ENCODE measurements at regions not wholly inside any gene's neighbourhood (a gene's known extent, or its start where the extent isn't known, plus 50 kb on each side); places are given as distances from the start of the nearest gene placed in this dataset.
"Not testable (repeated sequence)": the region's sequence is repeated elsewhere in the genome, so short reads cannot be mapped to it uniquely, and the experiment has no call there.

GRCh38 chr4:103485296-103485695 lies 234.5 kb downstream of the TACR3 start:
- not testable (repeated sequence) for TF ChIP-seq CTCF (IDR thresholded peaks at IDR 0.05); REST (IDR thresholded peaks at IDR 0.05; ENCODE audit: insufficient read depth in 1 of 2, low read depth in 2 of 2, low read length in 1 of 2); TCF7L2 (IDR thresholded peaks at IDR 0.05; ENCODE audit: low read depth, low read length); POLR2AphosphoS5 (IDR thresholded peaks at IDR 0.05; ENCODE audit: low read depth, low read length)
